HEK293T (cell line): ENCODE measurements at regions not wholly inside any gene's neighbourhood (a gene's known extent, or its start where the extent isn't known, plus 50 kb on each side); places are given as distances from the start of the nearest gene placed in this dataset.

Experiments used
- CTCF ChIA-PET: fragments of 350-600 bp; formaldehyde crosslinking; extraction: SDS; loops from one replicate; lab custom pipeline; 2021; ENCODE audit warnings: antibody characterized with exemption, inconsistent platforms; lab: Yijun Ruan, JAX
- POLR2A ChIA-PET: fragments of 350-600 bp; formaldehyde crosslinking; extraction: SDS; loops from one replicate; lab custom pipeline; 2020; ENCODE audit warnings: antibody characterized with exemption, inconsistent platforms; lab: Yijun Ruan, JAX
- DNase-seq: peaks from one replicate; pipeline ENCODE4 v3.0.0; 2012; ENCODE audit warnings: mixed read lengths; ENCODE audit errors: extremely low spot score
- ARNT ChIP-seq: fragments of 450-650 bp; IDR thresholded peaks from 2 replicates; pipeline ENCODE4 v1.6.1; 2017; ENCODE audit warnings: mild to moderate bottlenecking
- BHLHE40 ChIP-seq: fragments of 450-650 bp; IDR thresholded peaks from 2 replicates; pipeline ENCODE4 v1.6.1; 2016; ENCODE audit warnings: mild to moderate bottlenecking, moderate library complexity, borderline replicate concordance
- CTBP1 ChIP-seq: fragments of 450-650 bp; IDR thresholded peaks from 2 replicates; pipeline ENCODE4 v1.6.1; 2016; ENCODE audit warnings: borderline replicate concordance
- ELF4 ChIP-seq: fragments of 450-650 bp; IDR thresholded peaks from 2 replicates; pipeline ENCODE4 v1.6.1; 2017; ENCODE audit warnings: antibody characterized with exemption
- FOXA1 ChIP-seq: fragments of 450-650 bp; IDR thresholded peaks from 2 replicates; pipeline ENCODE4 v1.6.1; 2016; ENCODE audit warnings: mild to moderate bottlenecking
- FOXK2 ChIP-seq: fragments of 450-650 bp; IDR thresholded peaks from 2 replicates; pipeline ENCODE4 v1.6.1; 2016; ENCODE audit warnings: mild to moderate bottlenecking
- FOXM1 ChIP-seq: fragments of 450-650 bp; IDR thresholded peaks from 2 replicates; pipeline ENCODE4 v1.6.1; 2017; ENCODE audit warnings: mild to moderate bottlenecking, borderline replicate concordance
- HDGF ChIP-seq: fragments of 450-650 bp; IDR thresholded peaks from 2 replicates; pipeline ENCODE4 v1.6.1; 2017; ENCODE audit warnings: antibody characterized with exemption, borderline replicate concordance
- L3MBTL2 ChIP-seq: fragments of 450-650 bp; conservative IDR thresholded peaks from 2 replicates; pipeline ENCODE4 v1.6.1; 2016; ENCODE audit warnings: mild to moderate bottlenecking
- LEF1 ChIP-seq: fragments of 450-650 bp; IDR thresholded peaks from 2 replicates; pipeline ENCODE4 v1.6.1; 2017; ENCODE audit warnings: mild to moderate bottlenecking, borderline replicate concordance
- NFRKB ChIP-seq: fragments of 450-650 bp; IDR thresholded peaks from 2 replicates; pipeline ENCODE4 v1.6.1; 2016; ENCODE audit warnings: mild to moderate bottlenecking, moderate library complexity
- SP1 ChIP-seq: fragments of 450-650 bp; IDR thresholded peaks from 2 replicates; pipeline ENCODE4 v1.6.1; 2017
- SUZ12 ChIP-seq: fragments of 450-650 bp; IDR thresholded peaks from 2 replicates; pipeline ENCODE4 v1.6.1; 2016; ENCODE audit warnings: mild to moderate bottlenecking
- TARDBP ChIP-seq: fragments of 450-650 bp; IDR thresholded peaks from 2 replicates; pipeline ENCODE4 v1.6.1; 2016
- ZNF384 ChIP-seq: fragments of 450-650 bp; IDR thresholded peaks from 2 replicates; pipeline ENCODE4 v1.6.1; 2016
- TF ChIP-seq, protein P1 (sequence below): fragments of 450-650 bp; IDR thresholded peaks from 2 replicates; pipeline ENCODE4 v1.6.1; 2016

- POLR2A ChIA-PET = no interaction called here
- TF ChIP-seq FOXA1 (no peak), TARDBP (no peak)
These were observed 263.2 kb downstream of the KIF2B start for GRCh38 chr17:54085934-54086333.

DNA sequence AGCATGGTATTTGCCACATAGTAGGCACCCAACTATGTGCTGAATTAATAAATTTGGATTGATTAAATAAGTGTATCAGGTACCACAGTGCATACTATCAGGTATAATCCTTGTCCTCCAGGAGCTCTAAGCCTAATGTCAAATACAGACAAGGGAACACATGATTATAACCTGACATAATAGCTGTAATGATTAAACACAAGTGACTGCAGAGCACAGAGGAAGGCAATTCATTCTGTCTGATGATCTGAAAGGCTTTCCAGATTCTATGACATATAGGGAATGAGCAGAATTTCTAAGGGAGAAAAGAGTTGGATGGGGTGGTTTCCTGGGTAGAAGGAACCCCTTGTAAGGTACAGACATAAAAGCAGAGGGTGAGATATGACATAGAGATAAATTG lies 273.5 kb downstream of the KIF2B start:
- no peak for DNase-seq
- ChIA-PET POLR2A (no interaction called here), CTCF (no interaction called here)
- TF ChIP-seq, protein P1, sequence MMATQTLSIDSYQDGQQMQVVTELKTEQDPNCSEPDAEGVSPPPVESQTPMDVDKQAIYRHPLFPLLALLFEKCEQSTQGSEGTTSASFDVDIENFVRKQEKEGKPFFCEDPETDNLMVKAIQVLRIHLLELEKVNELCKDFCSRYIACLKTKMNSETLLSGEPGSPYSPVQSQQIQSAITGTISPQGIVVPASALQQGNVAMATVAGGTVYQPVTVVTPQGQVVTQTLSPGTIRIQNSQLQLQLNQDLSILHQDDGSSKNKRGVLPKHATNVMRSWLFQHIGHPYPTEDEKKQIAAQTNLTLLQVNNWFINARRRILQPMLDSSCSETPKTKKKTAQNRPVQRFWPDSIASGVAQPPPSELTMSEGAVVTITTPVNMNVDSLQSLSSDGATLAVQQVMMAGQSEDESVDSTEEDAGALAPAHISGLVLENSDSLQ = no peak
- no peak for TF ChIP-seq TARDBP
- no peak for TF ChIP-seq HDGF
- no peak for TF ChIP-seq BHLHE40
- TF ChIP-seq FOXK2 = no peak
- TF ChIP-seq ARNT = no peak
- TF ChIP-seq ELF4 = no peak
- TF ChIP-seq SUZ12 = no peak
- TF ChIP-seq FOXA1 = no peak

More at GRCh38 chr17:54085934-54086333, 263.2 kb downstream of the KIF2B start:
- no peak for DNase-seq
- CTCF ChIA-PET = no interaction called here

- DNase-seq = no peak
These were observed 276.5 kb downstream of the KIF2B start for GRCh38 chr17:54099221-54099620.

GRCh38 chr17:54102246-54102645 lies 279.5 kb downstream of the KIF2B start:
- DNase-seq = no peak
- CTCF ChIA-PET = no interaction called here
- TF ChIP-seq BHLHE40 (no peak), SP1 (no peak), HDGF (no peak), FOXK2 (no peak), ARNT (no peak), FOXM1 (no peak), LEF1 (no peak), NFRKB (no peak), FOXA1 (no peak), SUZ12 (no peak), ELF4 (no peak), L3MBTL2 (no peak), CTBP1 (no peak), TARDBP (no peak), ZNF384 (no peak)
- TF ChIP-seq, protein P1 = no peak
- POLR2A ChIA-PET = no interaction called here

More at GRCh38 chr17:54099221-54099620, 276.5 kb downstream of the KIF2B start:
- TF ChIP-seq ARNT = no peak
- no peak for TF ChIP-seq FOXA1
- no peak for TF ChIP-seq TARDBP
- no peak for TF ChIP-seq FOXK2
- TF ChIP-seq L3MBTL2 = no peak
- TF ChIP-seq, protein P1 = no peak
- TF ChIP-seq SUZ12 = no peak
- ChIA-PET CTCF (no interaction called here), POLR2A (no interaction called here)

- TF ChIP-seq L3MBTL2 (no peak), CTBP1 (no peak), SUZ12 (no peak), SP1 (no peak), FOXK2 (no peak), ARNT (no peak), FOXA1 (no peak), FOXM1 (no peak), ZNF384 (no peak), LEF1 (no peak), TARDBP (no peak)
- TF ChIP-seq, protein P1 = no peak
- ChIA-PET POLR2A (no interaction called here), CTCF (no interaction called here)
- no peak for DNase-seq
These were observed 288.8 kb downstream of the KIF2B start for GRCh38 chr17:54111576-54111975.

GRCh38 chr17:54117452-54117851 lies 294.7 kb downstream of the KIF2B start:
- CTCF ChIA-PET = no interaction called here
- DNase-seq = no peak
- POLR2A ChIA-PET = no interaction called here
- no peak for TF ChIP-seq SUZ12

GRCh38 chr17:54124456-54124855 lies 301.7 kb downstream of the KIF2B start:
- TF ChIP-seq ELF4 = no peak
- TF ChIP-seq HDGF = no peak
- no peak for TF ChIP-seq FOXM1
- TF ChIP-seq BHLHE40 = no peak
- no peak for TF ChIP-seq SUZ12
- TF ChIP-seq CTBP1 = no peak
- no peak for TF ChIP-seq FOXA1
- no peak for TF ChIP-seq LEF1
- no peak for TF ChIP-seq ZNF384
- no peak for TF ChIP-seq TARDBP
- no peak for TF ChIP-seq L3MBTL2
- no peak for TF ChIP-seq SP1
- TF ChIP-seq ARNT = no peak
- TF ChIP-seq, protein P1 = no peak
- no peak for TF ChIP-seq NFRKB
- no peak for TF ChIP-seq FOXK2
- ChIA-PET POLR2A (no interaction called here), CTCF (no interaction called here)
- no peak for DNase-seq
